ENCODE measurements at regions not wholly inside any gene's neighbourhood (a gene's known extent, or its start where the extent isn't known, plus 50 kb on each side); places are given as distances from the start of the nearest gene placed in this dataset.

- no peak for TF ChIP-seq CTCF (IDR thresholded peaks at IDR 0.05)
- TF ChIP-seq POLR2A (IDR thresholded peaks at IDR 0.05) = no peak
Measured at GRCh38 chr14:44309331-44309730, 197.8 kb downstream of the FSCB start.

Measured in thyroid gland (tissue), 4 donors.